ENCODE measurements at regions not wholly inside any gene's neighbourhood (a gene's known extent, or its start where the extent isn't known, plus 50 kb on each side); places are given as distances from the start of the nearest gene placed in this dataset.
A peak's percentile ranks its signal among the peaks of the same experiment; 100 is the strongest.

DNA sequence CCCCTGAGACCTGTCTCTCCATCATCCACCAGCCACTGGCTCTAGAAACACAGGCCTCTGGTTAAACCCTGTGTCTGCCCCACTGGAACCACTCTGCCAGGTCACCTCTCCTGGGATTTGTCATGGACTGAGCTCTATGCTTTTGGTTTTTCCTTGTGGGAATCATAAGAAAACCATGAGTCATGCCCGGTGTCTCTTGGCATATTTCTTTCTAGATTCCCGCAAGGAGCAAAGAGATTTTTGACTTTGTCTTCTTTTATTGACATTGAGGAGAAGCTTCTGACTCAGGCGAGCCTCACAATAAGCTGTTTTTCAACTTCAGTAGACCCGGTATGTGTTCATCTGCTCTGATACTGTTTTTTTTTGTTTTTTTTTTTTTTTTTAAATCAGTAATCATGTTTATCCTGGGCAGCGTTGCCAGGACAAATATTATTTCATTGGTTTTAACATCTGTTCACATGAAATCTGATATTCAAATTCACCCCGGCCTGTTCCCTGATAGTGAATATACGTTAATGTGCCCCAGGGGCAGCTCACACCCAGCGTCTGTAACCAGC is 207.1 kb downstream of the ACKR3 start:
- no peak overlapping the region for H3K4me3 Mint-ChIP-seq
- H3K36me3 Mint-ChIP-seq (ENCODE audit: low read depth) = no peaks in the 10 kb centered on the region
- TF ChIP-seq, protein P1, sequence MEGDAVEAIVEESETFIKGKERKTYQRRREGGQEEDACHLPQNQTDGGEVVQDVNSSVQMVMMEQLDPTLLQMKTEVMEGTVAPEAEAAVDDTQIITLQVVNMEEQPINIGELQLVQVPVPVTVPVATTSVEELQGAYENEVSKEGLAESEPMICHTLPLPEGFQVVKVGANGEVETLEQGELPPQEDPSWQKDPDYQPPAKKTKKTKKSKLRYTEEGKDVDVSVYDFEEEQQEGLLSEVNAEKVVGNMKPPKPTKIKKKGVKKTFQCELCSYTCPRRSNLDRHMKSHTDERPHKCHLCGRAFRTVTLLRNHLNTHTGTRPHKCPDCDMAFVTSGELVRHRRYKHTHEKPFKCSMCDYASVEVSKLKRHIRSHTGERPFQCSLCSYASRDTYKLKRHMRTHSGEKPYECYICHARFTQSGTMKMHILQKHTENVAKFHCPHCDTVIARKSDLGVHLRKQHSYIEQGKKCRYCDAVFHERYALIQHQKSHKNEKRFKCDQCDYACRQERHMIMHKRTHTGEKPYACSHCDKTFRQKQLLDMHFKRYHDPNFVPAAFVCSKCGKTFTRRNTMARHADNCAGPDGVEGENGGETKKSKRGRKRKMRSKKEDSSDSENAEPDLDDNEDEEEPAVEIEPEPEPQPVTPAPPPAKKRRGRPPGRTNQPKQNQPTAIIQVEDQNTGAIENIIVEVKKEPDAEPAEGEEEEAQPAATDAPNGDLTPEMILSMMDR (IDR thresholded peaks at IDR 0.05) = no peak
- H3K9me3 Mint-ChIP-seq = no peaks in the 10 kb centered on the region; the same call in 1 of the 2 replicates
- peak; percentile 18 for DNase-seq
- H3K4me1 Mint-ChIP-seq (ENCODE audit: low read depth) = peaks cover 10% of the 10 kb centered on the region; the same call in 1 of the 2 replicates
- peaks cover 6% of the 10 kb centered on the region for H3K27me3 Mint-ChIP-seq (ENCODE audit: insufficient read depth)
- no peak overlapping the region for H3K27ac Mint-ChIP-seq

DNA sequence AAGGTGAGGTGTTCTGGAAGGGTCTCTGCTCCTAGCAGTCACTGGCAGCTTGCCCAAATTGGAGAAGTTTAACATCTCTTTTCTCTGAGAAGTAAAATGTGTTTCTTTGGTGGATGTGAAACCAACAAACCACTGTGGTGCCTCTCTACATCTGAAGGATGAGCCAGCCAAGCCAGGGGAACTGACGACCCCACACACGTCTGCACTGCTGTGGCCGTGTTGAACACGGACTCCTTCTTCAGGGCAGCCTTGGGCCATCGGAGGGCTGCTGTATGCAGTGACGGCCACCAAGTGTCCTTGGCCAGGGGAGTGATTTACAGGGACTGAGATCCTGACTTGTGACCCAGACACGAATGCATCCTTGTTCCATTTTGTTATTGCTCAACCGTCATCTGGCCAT is 207.8 kb downstream of the ACKR3 start:
- TF ChIP-seq, protein P1 (IDR thresholded peaks at IDR 0.05) = no peak
- H3K4me1 Mint-ChIP-seq (ENCODE audit: low read depth) = peaks cover 10% of the 10 kb centered on the region; the same call in 1 of the 2 replicates
- DNase-seq = no peak
- H3K27ac Mint-ChIP-seq = no peak overlapping the region
- H3K27me3 Mint-ChIP-seq (ENCODE audit: insufficient read depth) = peaks cover 10% of the 10 kb centered on the region
- no peak overlapping the region for H3K4me3 Mint-ChIP-seq
- no peaks in the 10 kb centered on the region; the same call in 1 of the 2 replicates for H3K9me3 Mint-ChIP-seq
- H3K36me3 Mint-ChIP-seq (ENCODE audit: low read depth) = no peaks in the 10 kb centered on the region

DNA sequence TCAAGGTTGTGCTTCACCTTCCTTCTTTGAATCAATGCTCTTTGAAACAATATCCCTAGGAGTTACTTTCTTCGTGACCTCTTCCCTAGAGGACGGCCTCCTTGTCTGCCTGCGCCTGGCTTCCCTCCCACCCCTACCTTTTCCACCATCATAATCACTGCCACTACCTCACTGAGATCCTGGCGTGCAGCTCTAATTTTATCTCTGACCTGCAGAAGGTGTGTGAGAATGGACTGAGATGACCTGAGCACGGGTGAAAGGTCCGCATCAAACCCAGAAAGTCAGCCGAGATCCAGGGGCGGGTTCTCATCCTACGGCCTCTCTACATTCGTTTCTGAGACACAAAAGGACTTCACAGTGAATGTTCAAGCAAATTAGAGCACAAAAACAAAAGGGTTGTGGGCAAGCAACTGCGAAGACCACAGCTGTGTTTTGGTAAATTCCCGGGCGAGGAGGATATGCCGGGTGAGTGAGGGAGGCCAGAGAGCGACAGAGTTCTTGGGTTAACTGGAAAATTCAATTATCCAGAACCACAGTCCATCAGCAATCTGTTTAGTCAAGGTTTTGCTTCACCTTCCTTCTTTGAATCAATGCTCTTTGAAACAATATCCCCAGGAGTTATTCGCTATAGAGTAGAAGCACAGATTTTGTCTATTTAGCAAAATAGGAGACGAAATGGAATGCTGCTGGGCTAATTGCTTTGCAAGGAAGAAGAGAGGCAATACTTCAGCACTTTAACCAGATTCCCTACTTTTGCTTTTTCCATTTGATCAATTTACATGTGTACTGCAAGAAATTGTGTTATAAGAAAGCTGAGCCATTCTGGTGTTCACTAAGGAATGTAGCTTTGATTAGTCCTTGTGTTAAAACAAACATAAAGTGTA is 212.6 kb downstream of the ACKR3 start:
- H3K27ac Mint-ChIP-seq = no peak overlapping the region
- peaks cover 9% of the 10 kb centered on the region for H3K27me3 Mint-ChIP-seq (ENCODE audit: insufficient read depth)
- peaks cover 6% of the 10 kb centered on the region; the same call in 1 of the 2 replicates for H3K4me1 Mint-ChIP-seq (ENCODE audit: low read depth)
- TF ChIP-seq, protein P1 (IDR thresholded peaks at IDR 0.05) = no peak
- no peaks in the 10 kb centered on the region for H3K36me3 Mint-ChIP-seq (ENCODE audit: low read depth)
- no peak overlapping the region for H3K4me3 Mint-ChIP-seq
- H3K9me3 Mint-ChIP-seq = peaks cover 9% of the 10 kb centered on the region
- DNase-seq = no peak

DNA sequence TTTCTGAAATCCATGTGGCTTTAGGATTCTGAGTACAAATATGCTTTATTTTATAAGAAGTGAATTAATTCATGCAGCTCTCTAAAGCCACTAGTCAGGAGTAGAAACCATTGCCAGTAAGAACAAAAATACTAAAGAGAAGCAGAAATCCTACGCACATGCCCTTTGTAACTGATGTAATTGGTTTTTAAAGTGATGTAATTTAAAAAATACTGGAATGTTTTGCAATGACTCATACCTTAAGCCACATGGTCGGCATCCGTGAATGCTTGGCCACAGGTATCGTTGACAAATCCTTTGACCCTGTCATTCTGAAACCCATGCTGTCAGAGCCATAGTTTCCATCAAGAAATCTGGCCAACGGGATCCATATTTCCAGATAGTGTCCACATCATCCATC is 213.3 kb downstream of the ACKR3 start:
- H3K27me3 Mint-ChIP-seq (ENCODE audit: insufficient read depth) = peaks cover 10% of the 10 kb centered on the region
- H3K4me3 Mint-ChIP-seq = no peak overlapping the region
- no peaks in the 10 kb centered on the region for H3K36me3 Mint-ChIP-seq (ENCODE audit: low read depth)
- DNase-seq = no peak
- peaks cover 17% of the 10 kb centered on the region for H3K9me3 Mint-ChIP-seq
- 0 out of 2 replicates have a peak, but pooled peaks cover 5% of the 10 kb centered on the region for H3K4me1 Mint-ChIP-seq (ENCODE audit: low read depth)
- H3K27ac Mint-ChIP-seq = no peak overlapping the region
- TF ChIP-seq, protein P1 (IDR thresholded peaks at IDR 0.05) = no peak

DNA sequence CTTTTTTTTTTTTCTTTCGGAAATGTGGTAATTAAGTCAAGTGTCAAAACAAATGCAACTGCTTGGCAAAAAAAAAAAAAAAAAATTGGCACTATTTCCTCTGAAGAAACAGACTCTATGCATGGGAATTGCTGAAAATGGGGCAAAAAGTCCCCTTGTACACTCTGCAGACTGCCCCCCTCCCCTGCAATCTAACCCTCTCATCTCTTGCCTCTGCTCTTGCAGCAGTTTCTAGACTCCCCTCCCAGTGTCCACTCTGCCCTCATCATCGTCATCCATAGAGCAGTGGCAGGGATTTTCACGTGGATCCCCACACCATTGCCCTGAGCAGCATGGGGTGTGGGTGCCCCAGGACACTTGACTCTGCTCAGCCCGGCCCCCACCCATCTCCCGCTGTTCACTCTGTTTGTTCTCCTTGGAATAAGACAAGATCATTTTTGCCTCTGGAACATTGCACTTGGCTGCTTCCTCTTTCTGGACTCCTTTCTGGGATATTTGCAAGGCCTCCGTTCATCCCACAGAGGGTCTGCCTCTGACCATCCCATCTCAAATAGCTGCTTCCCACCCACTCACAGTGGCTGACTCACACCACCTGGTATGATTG is 213.9 kb downstream of the ACKR3 start:
- Mint-ChIP-seq H3K9me3 (peaks cover 17% of the 10 kb centered on the region), H3K27me3 (ENCODE audit: insufficient read depth) (peaks cover 14% of the 10 kb centered on the region), H3K27ac (no peak overlapping the region), H3K4me1 (ENCODE audit: low read depth) (0 out of 2 replicates have a peak, but pooled peaks cover 5% of the 10 kb centered on the region), H3K36me3 (ENCODE audit: low read depth) (no peaks in the 10 kb centered on the region), H3K4me3 (no peak overlapping the region)
- TF ChIP-seq, protein P1 (IDR thresholded peaks at IDR 0.05) = no peak
- DNase-seq = no peak

Measured in HFFc6 (cell line).